Activated CD8-positive, alpha-beta memory T cell treated with anti-CD3 and anti-CD28 coated beads for 24 hours (primary cell): ENCODE measurements at regions not wholly inside any gene's neighbourhood (a gene's known extent, or its start where the extent isn't known, plus 50 kb on each side); places are given as distances from the start of the nearest gene placed in this dataset.
"Not testable (repeated sequence)": the region's sequence is repeated elsewhere in the genome, so short reads cannot be mapped to it uniquely, and the experiment has no call there.

Experiments used
- DNase-seq: peaks from one replicate; pipeline ENCODE4 v3.0.0-alpha.2; 2020

DNA sequence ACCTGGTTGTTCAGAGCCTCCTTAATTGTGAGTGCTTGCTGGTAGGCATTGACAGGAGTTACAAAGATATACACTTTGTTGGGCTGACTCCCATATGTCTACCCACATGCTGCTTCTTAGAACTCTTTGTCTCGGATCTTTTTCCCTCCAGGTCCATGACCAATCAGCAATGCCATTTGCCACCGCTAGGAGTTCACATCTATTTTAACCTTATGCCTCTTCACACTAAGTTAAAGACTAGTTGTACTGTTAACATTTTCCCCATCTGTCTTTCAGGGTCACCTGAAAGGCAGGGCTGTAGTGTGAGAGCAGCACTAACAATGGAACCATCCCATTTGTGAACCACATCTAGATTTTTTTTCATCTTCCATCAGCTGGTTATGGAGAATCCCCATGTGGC is 226.7 kb upstream of the NPY start:
- DNase-seq, result no peak

DNA sequence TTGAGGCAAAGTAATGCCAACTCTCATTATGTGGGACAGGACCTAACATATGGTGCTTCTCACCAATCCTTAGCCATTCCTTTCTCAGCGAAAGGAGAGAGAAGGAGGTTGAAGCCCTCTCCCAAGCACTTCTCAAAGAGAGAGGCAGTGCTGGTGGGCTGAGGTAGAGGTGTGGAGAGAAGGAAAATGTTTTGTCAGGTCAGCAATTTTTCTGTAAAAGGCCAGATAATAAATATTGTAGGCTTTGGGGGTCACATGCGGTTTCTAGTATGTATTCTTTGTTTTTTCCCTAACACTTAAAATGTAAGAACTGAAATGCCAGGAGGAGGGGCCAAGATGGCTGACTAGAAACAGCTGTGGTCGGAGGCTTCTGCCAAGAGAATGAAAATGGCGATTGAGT is 225.0 kb upstream of the NPY start:
- DNase-seq, result no peak

GRCh38 chr7:24059775-24060174 is 224.2 kb upstream of the NPY start:
- no peak for DNase-seq

DNA sequence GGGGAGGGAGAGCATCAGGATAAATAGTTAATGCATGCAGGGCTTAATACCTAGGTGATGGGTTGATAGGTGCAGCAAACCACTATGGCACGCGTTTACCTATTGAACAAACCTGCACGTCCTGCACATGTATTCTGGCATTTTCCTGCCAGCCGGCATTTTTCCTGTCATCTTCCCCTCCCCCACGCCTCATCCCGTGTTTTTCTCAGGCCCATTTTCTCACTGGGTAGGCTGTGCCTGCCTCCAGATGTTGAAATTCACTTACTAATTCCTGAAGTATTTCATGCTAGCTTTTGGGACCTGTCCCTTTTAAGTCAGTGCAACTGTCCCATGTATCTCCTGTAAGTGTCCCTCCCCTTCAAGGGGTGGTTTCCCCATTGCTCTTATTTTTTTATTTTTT is 220.3 kb upstream of the NPY start:
- DNase-seq, result no peak

GRCh38 chr7:24069751-24070150 is 214.2 kb upstream of the NPY start:
- no peak for DNase-seq

DNA sequence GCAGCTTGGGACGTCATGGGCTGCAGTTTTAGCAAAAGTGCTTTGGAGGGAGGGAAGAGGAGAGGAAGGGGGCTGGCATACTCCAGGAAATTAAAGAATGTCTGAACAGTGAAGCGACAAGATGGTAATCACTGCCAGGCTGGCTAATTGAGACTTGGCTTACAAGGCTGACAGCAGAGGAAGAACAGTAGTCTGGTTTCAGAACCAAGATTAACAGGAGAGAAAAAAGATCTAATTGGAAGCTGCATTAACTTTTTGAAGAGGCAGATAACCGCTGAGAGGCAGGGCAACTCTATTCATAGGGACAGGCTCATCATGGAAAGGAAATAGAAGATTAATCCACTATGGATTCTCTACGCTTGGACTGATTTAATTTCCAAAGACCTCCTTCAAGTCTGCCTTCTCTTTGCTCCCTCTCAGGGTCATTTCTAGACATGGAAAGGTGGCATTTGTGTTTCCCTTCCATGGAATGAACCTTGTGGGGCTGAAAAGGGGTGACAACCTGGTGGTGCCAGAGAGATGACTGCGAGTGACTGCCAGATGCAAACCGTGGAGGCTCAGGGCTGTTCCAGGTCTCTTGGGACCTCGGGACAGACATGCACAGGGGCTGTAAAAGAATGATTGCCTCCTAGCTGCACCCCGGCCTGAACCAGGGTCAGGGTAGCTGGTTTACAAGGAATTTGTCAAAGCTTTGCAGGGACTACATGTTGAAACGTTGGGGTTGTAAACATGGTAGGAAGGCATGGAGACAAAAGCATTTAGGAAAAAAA is 210.2 kb upstream of the NPY start:
- DNase-seq, result no peak

DNA sequence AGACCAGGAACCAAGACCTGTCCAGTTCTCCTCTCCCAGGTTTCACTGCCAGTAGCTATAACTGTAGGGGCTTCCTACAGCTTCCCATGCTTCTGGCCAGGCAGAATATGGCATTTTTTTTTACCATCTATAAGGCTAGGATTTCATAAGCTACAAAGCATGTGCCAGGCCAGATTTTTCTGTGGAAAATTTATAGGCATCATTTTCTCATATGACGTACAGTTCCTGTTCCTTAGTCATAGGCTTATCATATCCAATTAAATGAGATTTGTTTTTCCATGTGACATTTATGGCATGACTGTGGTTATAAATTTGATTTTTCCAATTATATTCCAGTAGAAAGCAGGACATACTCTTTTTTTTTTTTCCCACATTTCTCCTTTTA is 208.6 kb upstream of the NPY start:
- no peak for DNase-seq

DNA sequence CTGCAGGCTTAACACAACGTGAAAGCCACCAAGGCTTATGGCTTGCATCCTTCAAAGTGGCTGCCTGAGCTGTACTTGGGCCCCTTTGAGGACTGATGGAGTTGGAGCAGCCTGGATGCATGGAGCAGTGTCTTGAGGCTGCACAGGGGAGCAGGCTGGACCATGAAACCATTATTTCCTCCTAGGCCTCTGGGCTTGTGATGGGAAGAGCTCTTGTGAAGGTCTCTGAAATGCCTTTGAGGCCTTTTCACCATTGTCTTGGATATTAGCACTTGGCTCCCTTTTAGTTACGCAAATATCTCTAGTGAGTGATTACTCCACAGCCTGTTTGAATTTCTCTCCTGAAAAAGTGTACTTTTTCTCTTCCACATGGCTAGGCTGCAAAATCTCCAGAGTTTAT is 201.2 kb upstream of the NPY start:
- no peak for DNase-seq

- no peak for DNase-seq
Measured at GRCh38 chr7:24102988-24103387, 181.0 kb upstream of the NPY start.

- DNase-seq, result no peak
Measured at GRCh38 chr7:24108906-24109376, 175.0 kb upstream of the NPY start.

GRCh38 chr7:24110056-24110455 is 173.9 kb upstream of the NPY start:
- no peak for DNase-seq

- no peak for DNase-seq
Measured at GRCh38 chr7:24113506-24113905, 170.5 kb upstream of the NPY start.

- no peak for DNase-seq
Measured at GRCh38 chr7:24115661-24116060, 168.3 kb upstream of the NPY start.

GRCh38 chr7:24117903-24118499 is 166.0 kb upstream of the NPY start:
- not testable (repeated sequence) for DNase-seq

- DNase-seq, result no peak
Measured at GRCh38 chr7:24119852-24120251, 164.1 kb upstream of the NPY start.

DNA sequence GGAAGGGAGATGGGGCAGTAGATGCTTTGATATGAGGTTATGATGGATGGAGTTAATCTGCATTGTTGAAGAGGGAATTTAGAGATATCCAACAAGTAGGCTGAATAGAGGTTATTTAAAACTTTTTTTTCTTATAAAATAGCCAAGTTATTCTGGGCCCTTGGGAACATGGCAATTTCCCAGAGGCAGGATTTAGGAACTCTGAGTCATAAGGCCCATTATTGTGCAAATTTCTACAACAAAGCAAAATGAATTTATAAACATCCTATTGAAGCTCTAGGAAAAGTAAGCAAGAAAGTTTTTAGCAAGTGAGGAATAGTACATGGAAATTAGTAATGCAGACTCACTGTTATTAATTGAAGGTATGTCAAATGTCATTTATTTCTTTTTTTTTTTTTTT is 160.9 kb upstream of the NPY start:
- no peak for DNase-seq

- no peak for DNase-seq
Measured at GRCh38 chr7:24125765-24126164, 158.2 kb upstream of the NPY start.

GRCh38 chr7:24127930-24128329 is 156.1 kb upstream of the NPY start:
- no peak for DNase-seq

GRCh38 chr7:24129597-24129996 is 154.4 kb upstream of the NPY start:
- no peak for DNase-seq

DNA sequence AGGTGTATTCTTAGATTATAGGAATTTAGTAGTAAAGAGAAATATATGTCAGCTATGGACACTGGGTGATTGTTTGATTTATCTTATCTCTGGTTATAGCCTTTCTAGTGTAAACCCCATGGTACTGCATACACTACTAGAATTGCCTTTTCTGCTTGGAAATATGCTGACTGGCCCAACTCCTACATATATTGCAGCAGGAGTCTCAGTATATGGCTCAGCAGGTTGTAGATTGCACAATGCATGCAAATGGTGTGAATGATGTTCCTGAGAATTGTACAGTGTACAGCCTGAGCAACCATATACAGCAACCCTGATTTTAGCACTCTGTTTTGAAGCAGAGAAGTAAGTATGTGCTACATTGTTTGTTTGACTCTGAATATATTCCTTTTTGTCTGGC is 153.4 kb upstream of the NPY start:
- no peak for DNase-seq

DNA sequence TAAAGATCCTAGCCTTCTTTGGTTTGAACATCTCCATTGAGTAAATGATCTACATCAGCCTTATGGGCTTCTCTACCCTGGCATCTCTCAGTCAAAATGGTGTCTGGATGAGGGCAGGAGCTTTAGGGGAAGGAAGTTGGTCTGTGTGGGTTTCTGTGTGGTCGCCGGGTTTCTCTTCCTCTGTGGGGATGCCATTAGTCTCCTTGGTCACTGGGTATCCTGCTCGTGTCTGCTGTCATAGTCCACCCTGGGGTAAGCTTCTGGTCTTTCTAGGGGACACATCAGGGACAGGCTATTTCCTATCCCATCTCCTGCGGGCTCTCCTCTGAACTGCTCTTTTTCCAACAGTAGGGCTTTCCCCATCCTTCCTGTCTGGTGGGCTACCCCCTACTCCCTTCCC is 150.3 kb upstream of the NPY start:
- no peak for DNase-seq

GRCh38 chr7:24134535-24134934 is 149.5 kb upstream of the NPY start:
- no peak for DNase-seq

DNA sequence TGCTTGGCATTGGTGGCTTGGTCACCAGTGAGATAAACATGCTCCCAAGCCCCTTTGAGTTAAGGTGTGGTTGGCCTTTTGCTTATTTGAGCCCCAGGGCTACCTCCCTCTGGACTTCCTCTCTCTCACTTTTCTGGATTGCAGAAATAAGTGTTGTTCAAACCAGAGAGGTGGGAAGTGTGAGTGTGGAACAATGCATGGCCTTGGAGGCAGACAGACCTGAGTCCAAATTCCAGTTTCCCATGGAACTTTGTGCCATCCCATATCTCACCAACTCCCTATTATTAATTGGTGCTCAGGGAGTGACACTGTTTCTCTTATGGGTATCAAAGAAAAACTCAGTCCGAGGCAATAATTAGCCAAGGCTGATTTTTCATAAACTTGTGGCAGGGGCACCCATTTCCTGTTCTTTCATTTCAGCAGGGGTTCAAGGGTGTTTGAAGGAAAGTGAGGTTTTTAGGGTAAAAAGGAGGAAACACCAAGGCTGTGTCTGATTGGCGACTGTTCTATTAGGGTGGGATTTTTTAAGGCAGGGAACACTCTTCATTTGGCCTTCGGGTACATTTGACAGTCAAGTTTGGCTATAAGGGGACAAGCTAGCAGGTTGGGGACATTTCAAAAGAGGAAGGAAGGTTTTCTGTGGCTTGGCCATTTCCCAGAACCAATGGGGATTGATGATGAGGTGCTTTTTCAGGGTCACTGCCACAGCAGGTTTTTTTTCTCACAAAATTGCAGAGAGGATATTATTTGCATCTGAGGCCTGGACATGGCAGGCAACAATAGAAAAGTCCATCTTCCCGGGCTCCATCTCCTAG is 148.8 kb upstream of the NPY start:
- DNase-seq, result no peak

- DNase-seq, result no peak
Measured at GRCh38 chr7:24137338-24137737, 146.7 kb upstream of the NPY start.
